SK-N-MC (cell line): ENCODE measurements at regions not wholly inside any gene's neighbourhood (a gene's known extent, or its start where the extent isn't known, plus 50 kb on each side); places are given as distances from the start of the nearest gene placed in this dataset.

Experiments
- EZH2 ChIP-seq: fragments of 200-600 bp; sonication (generic); IDR thresholded peaks from one replicate; pipeline ENCODE4 v1.6.1; 2017; ENCODE audit warnings: antibody characterized with exemption
- POLR2AphosphoS5 ChIP-seq: IDR thresholded peaks from 2 replicates; pipeline ENCODE4 v1.6.1; 2012; ENCODE audit warnings: mild to moderate bottlenecking, low read depth, low read length, borderline replicate concordance

DNA sequence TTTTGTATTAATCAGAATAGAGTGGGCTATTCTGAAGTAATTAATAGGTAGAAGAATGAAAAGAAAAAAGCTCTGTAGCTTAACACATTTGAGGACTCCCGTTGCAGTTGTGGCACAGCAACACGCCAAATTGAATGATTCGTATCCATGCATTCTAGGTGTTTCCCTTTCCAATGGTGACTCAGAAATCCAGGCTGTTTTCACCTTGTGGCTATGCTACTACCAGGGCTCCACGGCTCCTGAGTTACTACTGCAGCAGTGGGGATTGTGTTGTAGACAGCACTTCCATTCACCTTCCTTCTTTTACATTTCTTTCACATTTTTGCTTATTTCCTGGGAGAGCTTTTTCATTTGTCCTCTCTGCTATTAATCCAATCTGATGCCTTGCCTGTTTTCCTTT, 1616.4 kb downstream of the CDH8 start:
- no peak for TF ChIP-seq POLR2AphosphoS5
- TF ChIP-seq EZH2, result no peak
